ENCODE measurements at regions not wholly inside any gene's neighbourhood (a gene's known extent, or its start where the extent isn't known, plus 50 kb on each side); places are given as distances from the start of the nearest gene placed in this dataset.

DNA sequence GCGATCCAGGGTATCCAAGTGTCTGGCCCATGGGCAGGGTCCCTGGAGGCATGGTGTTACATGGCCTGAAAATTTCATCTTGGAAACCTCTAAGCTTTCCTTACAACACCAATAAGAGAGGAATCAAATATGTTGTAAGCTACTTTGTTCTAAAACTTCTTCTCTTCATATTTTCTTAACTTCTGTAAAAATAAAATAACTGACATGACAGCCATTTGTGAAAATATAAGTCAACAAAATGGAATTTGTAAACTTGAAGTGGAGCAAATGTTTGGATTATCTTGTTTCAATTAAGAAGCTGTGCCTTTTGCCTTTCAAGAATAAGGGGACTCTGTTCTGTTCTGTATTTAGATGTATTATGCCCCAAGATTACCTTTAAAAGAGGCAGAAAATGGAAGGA lies 319.7 kb downstream of the LPIN1 start:
- 23% methylated on average over 1 of the region's 1 CpG for WGBS (ENCODE audit: missing lambda C conversion rate)
- Histone ChIP-seq H3K27ac (no peak overlapping the region), H3K9me3 (peaks cover 11% of the 10 kb centered on the region; the same call in 2 of the 3 replicates), H3K4me1 (no peaks in the 10 kb centered on the region), H3K4me2 (no peak overlapping the region), H3K4me3 (no peak overlapping the region)
- TF ChIP-seq CHD2 (IDR thresholded peaks at IDR 0.05; ENCODE audit: low read length, partially characterized antibody): no peak
- TF ChIP-seq, protein P1, sequence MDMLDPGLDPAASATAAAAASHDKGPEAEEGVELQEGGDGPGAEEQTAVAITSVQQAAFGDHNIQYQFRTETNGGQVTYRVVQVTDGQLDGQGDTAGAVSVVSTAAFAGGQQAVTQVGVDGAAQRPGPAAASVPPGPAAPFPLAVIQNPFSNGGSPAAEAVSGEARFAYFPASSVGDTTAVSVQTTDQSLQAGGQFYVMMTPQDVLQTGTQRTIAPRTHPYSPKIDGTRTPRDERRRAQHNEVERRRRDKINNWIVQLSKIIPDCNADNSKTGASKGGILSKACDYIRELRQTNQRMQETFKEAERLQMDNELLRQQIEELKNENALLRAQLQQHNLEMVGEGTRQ (IDR thresholded peaks at IDR 0.05): no peak
- TF ChIP-seq KDM1A (IDR thresholded peaks at IDR 0.05; ENCODE audit: low read depth): no peak
- TF ChIP-seq BHLHE40 (IDR thresholded peaks at IDR 0.05; ENCODE audit: low read depth, low read length): no peak
- no peak for TF ChIP-seq SMC3 (IDR thresholded peaks at IDR 0.05)
- no peak for TF ChIP-seq HOXB13 (CRISPR knock-in tag; IDR thresholded peaks at IDR 0.05; ENCODE audit: low read depth)
- no peak for TF ChIP-seq ZNF302 (CRISPR knock-in tag; IDR thresholded peaks at IDR 0.05)
- no peak for TF ChIP-seq HDAC2 (IDR thresholded peaks at IDR 0.05)
- TF ChIP-seq HOXA7 (CRISPR knock-in tag; IDR thresholded peaks at IDR 0.05): no peak
- no peak for TF ChIP-seq TP53 (CRISPR knock-in tag; IDR thresholded peaks at IDR 0.05)
- TF ChIP-seq HEYL (CRISPR knock-in tag; IDR thresholded peaks at IDR 0.05): no peak
- TF ChIP-seq EP300 (IDR thresholded peaks at IDR 0.05): no peak
- TF ChIP-seq KDM5A (IDR thresholded peaks at IDR 0.05): no peak
- no peak for TF ChIP-seq JUN (IDR thresholded peaks at IDR 0.05)
- no peak for TF ChIP-seq ZSCAN20 (CRISPR knock-in tag; IDR thresholded peaks at IDR 0.05)
- TF ChIP-seq CBX2 (IDR thresholded peaks at IDR 0.05; ENCODE audit: borderline replicate concordance, low read depth): no peak
- no peak for TF ChIP-seq GATA3 (IDR thresholded peaks at IDR 0.05; ENCODE audit: borderline replicate concordance)
- no peak for ATAC-seq
- FAIRE-seq: no peak
- CTCF ChIA-PET: interaction anchor here (0.6 kb wide), 1 partner anchor 49 kb away, joined by 3 read pairs; no protein-coding TSS in a partner anchor
- no peak for DNase-seq (ENCODE audit: low read depth in 1 of 2, low spot score in 1 of 2)
- POLR2A ChIA-PET: no interaction called here

DNA sequence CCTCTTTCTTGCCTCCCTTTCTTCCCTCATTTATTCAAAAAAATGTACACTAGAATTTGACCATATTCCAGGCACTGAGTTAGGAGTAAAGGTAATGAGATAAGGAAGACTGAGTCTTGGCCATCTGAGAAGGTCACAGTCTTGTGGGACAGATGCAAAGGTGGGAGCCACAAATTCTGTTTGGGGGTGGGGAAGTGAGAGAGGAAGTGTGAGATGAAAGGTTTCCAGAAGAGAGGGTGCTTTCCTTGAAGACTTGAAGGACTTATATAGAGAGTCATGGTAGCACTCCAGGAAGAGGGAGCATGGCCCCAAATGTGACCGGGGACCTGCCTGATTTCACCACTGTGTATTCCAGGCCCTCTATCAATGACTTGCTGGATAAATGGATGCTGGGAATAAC lies 320.6 kb downstream of the LPIN1 start:
- Histone ChIP-seq H3K9me3 (peaks cover 11% of the 10 kb centered on the region; the same call in 2 of the 3 replicates), H3K27ac (no peak overlapping the region), H3K4me1 (no peaks in the 10 kb centered on the region), H3K4me3 (no peak overlapping the region), H3K4me2 (no peak overlapping the region)
- POLR2A ChIA-PET: no interaction called here
- CTCF ChIA-PET: no interaction called here
- ATAC-seq: no peak
- 5% methylated on average over 1 of the region's 1 CpG for WGBS (ENCODE audit: missing lambda C conversion rate)
- DNase-seq (ENCODE audit: low read depth in 1 of 2, low spot score in 1 of 2): no peak
- TF ChIP-seq FOSL2 (IDR thresholded peaks at IDR 0.05) (no peak), FOSL2 (CRISPR knock-in tag; IDR thresholded peaks at IDR 0.05) (no peak), HOXA7 (CRISPR knock-in tag; IDR thresholded peaks at IDR 0.05) (no peak), RAD21 (conservative IDR thresholded peaks at IDR 0.05 in 1 of 2, IDR thresholded peaks at IDR 0.05 in 1 of 2) (no peak), ESRRA (IDR thresholded peaks at IDR 0.05; ENCODE audit: borderline replicate concordance, low read length) (no peak), HDAC2 (IDR thresholded peaks at IDR 0.05) (no peak)
- TF ChIP-seq, protein P2, sequence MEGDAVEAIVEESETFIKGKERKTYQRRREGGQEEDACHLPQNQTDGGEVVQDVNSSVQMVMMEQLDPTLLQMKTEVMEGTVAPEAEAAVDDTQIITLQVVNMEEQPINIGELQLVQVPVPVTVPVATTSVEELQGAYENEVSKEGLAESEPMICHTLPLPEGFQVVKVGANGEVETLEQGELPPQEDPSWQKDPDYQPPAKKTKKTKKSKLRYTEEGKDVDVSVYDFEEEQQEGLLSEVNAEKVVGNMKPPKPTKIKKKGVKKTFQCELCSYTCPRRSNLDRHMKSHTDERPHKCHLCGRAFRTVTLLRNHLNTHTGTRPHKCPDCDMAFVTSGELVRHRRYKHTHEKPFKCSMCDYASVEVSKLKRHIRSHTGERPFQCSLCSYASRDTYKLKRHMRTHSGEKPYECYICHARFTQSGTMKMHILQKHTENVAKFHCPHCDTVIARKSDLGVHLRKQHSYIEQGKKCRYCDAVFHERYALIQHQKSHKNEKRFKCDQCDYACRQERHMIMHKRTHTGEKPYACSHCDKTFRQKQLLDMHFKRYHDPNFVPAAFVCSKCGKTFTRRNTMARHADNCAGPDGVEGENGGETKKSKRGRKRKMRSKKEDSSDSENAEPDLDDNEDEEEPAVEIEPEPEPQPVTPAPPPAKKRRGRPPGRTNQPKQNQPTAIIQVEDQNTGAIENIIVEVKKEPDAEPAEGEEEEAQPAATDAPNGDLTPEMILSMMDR (IDR thresholded peaks at IDR 0.05): no peak
- TF ChIP-seq, protein P3, sequence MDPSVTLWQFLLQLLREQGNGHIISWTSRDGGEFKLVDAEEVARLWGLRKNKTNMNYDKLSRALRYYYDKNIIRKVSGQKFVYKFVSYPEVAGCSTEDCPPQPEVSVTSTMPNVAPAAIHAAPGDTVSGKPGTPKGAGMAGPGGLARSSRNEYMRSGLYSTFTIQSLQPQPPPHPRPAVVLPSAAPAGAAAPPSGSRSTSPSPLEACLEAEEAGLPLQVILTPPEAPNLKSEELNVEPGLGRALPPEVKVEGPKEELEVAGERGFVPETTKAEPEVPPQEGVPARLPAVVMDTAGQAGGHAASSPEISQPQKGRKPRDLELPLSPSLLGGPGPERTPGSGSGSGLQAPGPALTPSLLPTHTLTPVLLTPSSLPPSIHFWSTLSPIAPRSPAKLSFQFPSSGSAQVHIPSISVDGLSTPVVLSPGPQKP (IDR thresholded peaks at IDR 0.05; ENCODE audit: low read depth, low read length): no peak
- TF ChIP-seq, protein P4, sequence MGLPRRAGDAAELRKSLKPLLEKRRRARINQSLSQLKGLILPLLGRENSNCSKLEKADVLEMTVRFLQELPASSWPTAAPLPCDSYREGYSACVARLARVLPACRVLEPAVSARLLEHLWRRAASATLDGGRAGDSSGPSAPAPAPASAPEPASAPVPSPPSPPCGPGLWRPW (IDR thresholded peaks at IDR 0.05): no peak
- TF ChIP-seq, protein P5, sequence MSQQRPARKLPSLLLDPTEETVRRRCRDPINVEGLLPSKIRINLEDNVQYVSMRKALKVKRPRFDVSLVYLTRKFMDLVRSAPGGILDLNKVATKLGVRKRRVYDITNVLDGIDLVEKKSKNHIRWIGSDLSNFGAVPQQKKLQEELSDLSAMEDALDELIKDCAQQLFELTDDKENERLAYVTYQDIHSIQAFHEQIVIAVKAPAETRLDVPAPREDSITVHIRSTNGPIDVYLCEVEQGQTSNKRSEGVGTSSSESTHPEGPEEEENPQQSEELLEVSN (IDR thresholded peaks at IDR 0.05; ENCODE audit: borderline replicate concordance, low read depth): no peak
- FAIRE-seq: no peak

Measured in A549 (cell line).